ENCODE measurements at regions not wholly inside any gene's neighbourhood (a gene's known extent, or its start where the extent isn't known, plus 50 kb on each side); places are given as distances from the start of the nearest gene placed in this dataset.

DNA sequence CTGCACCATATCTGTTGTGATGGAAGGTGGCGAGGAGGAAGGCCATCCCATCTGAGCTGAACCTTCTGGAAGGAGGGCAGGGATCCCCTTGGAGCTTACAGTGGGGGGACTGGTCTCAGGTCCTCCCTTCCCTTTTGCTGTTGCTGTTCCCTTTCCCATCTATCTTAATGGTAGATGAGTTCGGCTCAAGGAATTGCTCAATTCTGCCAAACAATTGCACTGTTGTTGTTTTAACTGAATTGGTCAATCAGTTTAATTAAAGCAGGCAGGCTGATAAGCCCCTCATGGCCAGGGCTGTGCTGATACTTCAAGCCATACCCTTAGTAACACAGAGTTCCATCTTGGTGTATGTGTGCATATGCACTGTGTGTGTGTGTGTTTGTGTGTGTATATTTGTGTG lies 220.4 kb upstream of the FOXF1 start:
- no peak for TF ChIP-seq HDAC6 (IDR thresholded peaks at IDR 0.05; ENCODE audit: unreplicated experiment)
- no peak for TF ChIP-seq SUPT20H (IDR thresholded peaks at IDR 0.05; ENCODE audit: borderline replicate concordance, control insufficient read depth, low read depth, low read length)

All from GM12878 (cell line).